K562 (cell line): ENCODE measurements at regions not wholly inside any gene's neighbourhood (a gene's known extent, or its start where the extent isn't known, plus 50 kb on each side); places are given as distances from the start of the nearest gene placed in this dataset.

Experiments
- CBX5 ChIP-seq: IDR thresholded peaks from 2 replicates; pipeline ENCODE4 v1.6.1; 2014; ENCODE audit warnings: low read depth, borderline replicate concordance
- CTBP1 ChIP-seq: fragments of 450-650 bp; IDR thresholded peaks from 2 replicates; pipeline ENCODE4 v1.6.1; 2016; ENCODE audit warnings: borderline replicate concordance
- EGR1 ChIP-seq: fragments of 450-650 bp; conservative IDR thresholded peaks from 2 replicates; pipeline ENCODE4 v1.6.1; 2017; ENCODE audit warnings: mild to moderate bottlenecking
- FOXA3 ChIP-seq, 2 experiments: fragments of 450-650 bp in 1 of 2; sonication (generic) in 1 of 2; formaldehyde crosslinking; IDR thresholded peaks in 1 of 2; conservative IDR thresholded peaks in 1 of 2; 2 replicates each; pipeline versions ENCODE4 v1.4.0 to v1.8.0; 2020 to 2022; ENCODE audit warnings: mild to moderate bottlenecking in 2 of 2, missing genetic modification reagents in 1 of 2
- HNRNPUL1 ChIP-seq: fragments of 200-400 bp; formaldehyde crosslinking; IDR thresholded peaks from 2 replicates; pipeline ENCODE4 v1.6.1; 2017; ENCODE audit warnings: low read length
- KDM2B ChIP-seq: fragments of 250-450 bp; sonication (Bioruptor Pico); IDR thresholded peaks from 2 replicates; pipeline ENCODE4 v1.8.0; 2021; ENCODE audit warnings: mild to moderate bottlenecking, moderate library complexity
- POLR2A ChIP-seq: fragments of 450-650 bp; conservative IDR thresholded peaks from 2 replicates; pipeline ENCODE4 v1.6.1; 2016
- POLR3G ChIP-seq: IDR thresholded peaks from 2 replicates; pipeline ENCODE4 v1.6.1; 2011; ENCODE audit not compliant: insufficient read length, insufficient replicate concordance; ENCODE audit errors: extremely low read depth
- RBM39 ChIP-seq: fragments of 200-400 bp; formaldehyde crosslinking; optimal IDR thresholded peaks from 2 replicates; pipeline ENCODE3; 2018; ENCODE audit warnings: low read depth, low read length
- TAL1 ChIP-seq: fragments of 450-650 bp; IDR thresholded peaks from 2 replicates; pipeline ENCODE4 v1.6.1; 2016; ENCODE audit warnings: mild to moderate bottlenecking
- TEAD1 ChIP-seq, 2 experiments: fragments of 450-650 bp in 1 of 2; sonication (generic) in 1 of 2; formaldehyde crosslinking; IDR thresholded peaks; 2 replicates each; pipeline versions ENCODE4 v1.4.0 to v1.8.0; 2020 to 2022; ENCODE audit warnings: mild to moderate bottlenecking in 2 of 2, missing genetic modification reagents in 1 of 2
- ZNF57 ChIP-seq: fragments of 450-650 bp; formaldehyde crosslinking; IDR thresholded peaks from 2 replicates; pipeline ENCODE4 v1.4.0; 2020; ENCODE audit warnings: mild to moderate bottlenecking, moderate library complexity
- ZNF668 ChIP-seq: fragments of 250-450 bp; sonication (Bioruptor Pico); IDR thresholded peaks from 2 replicates; pipeline ENCODE4 v1.8.0; 2022; ENCODE audit warnings: mild to moderate bottlenecking, inconsistent platforms
- ZNF695 ChIP-seq: fragments of 450-650 bp; formaldehyde crosslinking; IDR thresholded peaks from 2 replicates; pipeline ENCODE4 v1.4.0; 2020; ENCODE audit warnings: mild to moderate bottlenecking, moderate library complexity
- ZNF707 ChIP-seq: fragments of 250-450 bp; sonication (Bioruptor Pico); conservative IDR thresholded peaks from 2 replicates; pipeline ENCODE4 v1.8.0; 2022; ENCODE audit warnings: inconsistent platforms, mild to moderate bottlenecking, moderate library complexity
- ZNF785 ChIP-seq: fragments of 250-450 bp; sonication (Bioruptor Pico); IDR thresholded peaks from 2 replicates; pipeline ENCODE4 v1.4.0; 2020; ENCODE audit warnings: mild to moderate bottlenecking
- TF ChIP-seq, protein P1 (sequence below), 2 experiments: fragments of 450-650 bp; IDR thresholded peaks; 2 replicates each; pipeline ENCODE4 v1.6.1; 2016; ENCODE audit warnings: mild to moderate bottlenecking in 2 of 2, borderline replicate concordance in 1 of 2, low read depth in 1 of 2, moderate library complexity in 1 of 2
- TF ChIP-seq, protein P2 (sequence below): fragments of 450-650 bp; formaldehyde crosslinking; IDR thresholded peaks from 2 replicates; pipeline ENCODE4 v1.4.0; 2022; ENCODE audit warnings: mild to moderate bottlenecking, moderate library complexity
- TF ChIP-seq, protein P3 (sequence below): sonication (generic); formaldehyde crosslinking; IDR thresholded peaks from 2 replicates; pipeline ENCODE4 v1.8.1; 2023; ENCODE audit warnings: mild to moderate bottlenecking, missing genetic modification reagents

DNA sequence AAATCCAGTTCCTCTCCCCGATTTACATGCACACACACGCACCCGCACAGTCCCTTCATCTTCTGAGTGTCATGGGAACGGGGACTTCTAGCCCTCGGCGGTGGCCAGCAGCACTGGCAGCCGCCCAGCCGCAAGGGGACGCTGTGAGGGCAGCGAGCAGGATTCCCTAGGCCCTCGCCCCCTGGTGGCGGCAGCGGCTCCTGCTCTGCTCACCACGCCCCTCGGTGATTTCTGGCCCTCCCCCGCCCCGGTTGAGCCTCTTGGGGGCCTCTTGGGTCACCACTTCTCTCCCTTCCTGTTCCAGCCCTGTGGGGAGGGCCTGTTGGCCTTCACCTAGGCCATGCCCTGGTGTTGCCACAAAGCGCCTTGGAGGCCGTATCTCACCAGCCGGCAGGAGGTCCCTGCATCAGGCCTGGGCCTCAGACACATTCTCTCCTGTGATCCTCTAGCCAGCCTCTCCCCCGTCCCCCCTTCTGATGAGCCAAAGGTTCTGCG, 75.2 kb upstream of the KSR1 start (continued):
- TF ChIP-seq CBX5 (peak; percentile 72; the same call in 1 of the 2 replicates), EGR1 (peak; percentile 60), TAL1 (no peak), KDM2B (no peak), HNRNPUL1 (no peak), CTBP1 (peak; percentile 92), ZNF668 (no peak), FOXA3 (CRISPR knock-in tag; conservative IDR thresholded peaks at IDR 0.05 in 1 of 2, IDR thresholded peaks at IDR 0.05 in 1 of 2) (no peak), TEAD1 (CRISPR knock-in tag; IDR thresholded peaks at IDR 0.05) (peak in 1 of 2 experiments; percentile 59; a peak in 1 of 4 replicates), ZNF785 (CRISPR knock-in tag) (no peak), ZNF695 (CRISPR knock-in tag) (no peak), POLR2A (no peak), ZNF57 (CRISPR knock-in tag) (no peak), RBM39 (no peak), ZNF707 (no peak), POLR3G (no peak)
- TF ChIP-seq, protein P1, sequence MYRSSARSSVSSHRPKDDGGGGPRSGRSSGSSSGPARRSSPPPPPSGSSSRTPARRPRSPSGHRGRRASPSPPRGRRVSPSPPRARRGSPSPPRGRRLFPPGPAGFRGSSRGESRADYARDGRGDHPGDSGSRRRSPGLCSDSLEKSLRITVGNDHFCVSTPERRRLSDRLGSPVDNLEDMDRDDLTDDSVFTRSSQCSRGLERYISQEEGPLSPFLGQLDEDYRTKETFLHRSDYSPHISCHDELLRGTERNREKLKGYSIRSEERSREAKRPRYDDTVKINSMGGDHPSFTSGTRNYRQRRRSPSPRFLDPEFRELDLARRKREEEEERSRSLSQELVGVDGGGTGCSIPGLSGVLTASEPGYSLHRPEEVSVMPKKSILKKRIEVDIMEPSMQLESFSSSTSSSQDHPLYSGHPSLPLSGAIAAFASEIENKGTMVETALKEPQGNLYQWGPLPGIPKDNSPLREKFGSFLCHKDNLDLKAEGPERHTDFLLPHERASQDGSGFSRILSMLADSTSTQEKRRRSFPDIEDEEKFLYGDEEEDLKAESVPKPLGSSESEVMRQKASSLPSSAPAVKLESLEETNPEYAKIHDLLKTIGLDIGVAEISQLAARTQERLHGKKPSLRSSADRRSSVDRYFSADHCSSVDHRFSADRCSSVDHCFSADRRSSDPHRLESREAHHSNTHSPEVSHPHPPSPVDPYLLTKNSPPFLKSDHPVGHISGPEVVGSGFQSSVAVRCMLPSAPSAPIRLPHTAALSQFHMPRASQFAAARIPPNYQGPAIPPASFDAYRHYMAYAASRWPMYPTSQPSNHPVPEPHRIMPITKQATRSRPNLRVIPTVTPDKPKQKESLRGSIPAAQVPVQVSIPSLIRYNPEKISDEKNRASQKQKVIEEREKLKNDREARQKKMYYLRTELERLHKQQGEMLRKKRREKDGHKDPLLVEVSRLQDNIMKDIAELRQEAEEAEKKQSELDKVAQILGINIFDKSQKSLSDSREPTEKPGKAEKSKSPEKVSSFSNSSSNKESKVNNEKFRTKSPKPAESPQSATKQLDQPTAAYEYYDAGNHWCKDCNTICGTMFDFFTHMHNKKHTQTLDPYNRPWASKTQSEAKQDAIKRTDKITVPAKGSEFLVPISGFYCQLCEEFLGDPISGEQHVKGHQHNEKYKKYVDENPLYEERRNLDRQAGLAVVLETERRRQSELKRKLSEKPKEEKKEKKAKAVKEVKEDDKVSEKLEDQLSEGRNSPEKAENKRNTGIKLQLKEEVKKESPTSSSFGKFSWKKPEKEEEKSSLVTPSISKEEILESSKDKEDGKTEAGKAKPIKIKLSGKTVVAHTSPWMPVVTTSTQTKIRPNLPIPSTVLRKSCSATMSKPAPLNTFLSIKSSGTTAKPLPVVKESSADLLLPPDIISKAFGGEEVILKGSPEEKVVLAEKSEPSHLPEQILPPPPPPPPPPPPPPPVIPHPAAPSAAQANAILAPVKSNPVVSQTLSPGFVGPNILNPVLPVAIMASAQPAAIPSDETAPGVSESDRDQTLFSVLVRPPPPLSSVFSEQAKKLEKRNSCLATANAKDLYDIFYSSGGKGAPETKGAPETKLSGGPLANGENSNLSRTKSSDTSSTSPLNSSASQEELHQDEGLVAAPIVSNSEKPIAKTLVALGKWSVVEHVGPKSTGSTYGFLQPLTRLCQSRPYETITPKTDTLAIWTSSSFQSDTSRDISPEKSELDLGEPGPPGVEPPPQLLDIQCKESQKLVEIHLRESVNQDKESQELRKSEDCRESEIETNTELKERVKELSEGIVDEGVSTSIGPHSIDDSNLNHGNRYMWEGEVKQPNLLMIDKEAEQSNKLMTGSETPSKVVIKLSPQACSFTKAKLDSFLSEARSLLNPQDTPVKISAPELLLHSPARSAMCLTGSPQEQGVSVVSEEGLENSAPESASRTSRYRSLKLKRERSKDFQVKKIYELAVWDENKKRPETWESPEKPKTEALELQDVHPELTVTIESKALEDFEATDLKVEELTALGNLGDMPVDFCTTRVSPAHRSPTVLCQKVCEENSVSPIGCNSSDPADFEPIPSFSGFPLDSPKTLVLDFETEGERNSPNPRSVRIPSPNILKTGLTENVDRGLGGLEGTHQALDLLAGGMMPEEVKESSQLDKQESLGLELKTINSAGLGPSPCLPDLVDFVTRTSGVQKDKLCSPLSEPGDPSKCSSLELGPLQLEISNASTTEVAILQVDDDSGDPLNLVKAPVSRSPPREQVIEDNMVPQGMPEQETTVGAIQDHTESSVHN (IDR thresholded peaks at IDR 0.05; ENCODE audit: borderline replicate concordance in 1 of 2, low read depth in 1 of 2) = no peak
- TF ChIP-seq, protein P2, sequence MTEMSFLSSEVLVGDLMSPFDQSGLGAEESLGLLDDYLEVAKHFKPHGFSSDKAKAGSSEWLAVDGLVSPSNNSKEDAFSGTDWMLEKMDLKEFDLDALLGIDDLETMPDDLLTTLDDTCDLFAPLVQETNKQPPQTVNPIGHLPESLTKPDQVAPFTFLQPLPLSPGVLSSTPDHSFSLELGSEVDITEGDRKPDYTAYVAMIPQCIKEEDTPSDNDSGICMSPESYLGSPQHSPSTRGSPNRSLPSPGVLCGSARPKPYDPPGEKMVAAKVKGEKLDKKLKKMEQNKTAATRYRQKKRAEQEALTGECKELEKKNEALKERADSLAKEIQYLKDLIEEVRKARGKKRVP (CRISPR knock-in tag) = no peak
- TF ChIP-seq, protein P3, sequence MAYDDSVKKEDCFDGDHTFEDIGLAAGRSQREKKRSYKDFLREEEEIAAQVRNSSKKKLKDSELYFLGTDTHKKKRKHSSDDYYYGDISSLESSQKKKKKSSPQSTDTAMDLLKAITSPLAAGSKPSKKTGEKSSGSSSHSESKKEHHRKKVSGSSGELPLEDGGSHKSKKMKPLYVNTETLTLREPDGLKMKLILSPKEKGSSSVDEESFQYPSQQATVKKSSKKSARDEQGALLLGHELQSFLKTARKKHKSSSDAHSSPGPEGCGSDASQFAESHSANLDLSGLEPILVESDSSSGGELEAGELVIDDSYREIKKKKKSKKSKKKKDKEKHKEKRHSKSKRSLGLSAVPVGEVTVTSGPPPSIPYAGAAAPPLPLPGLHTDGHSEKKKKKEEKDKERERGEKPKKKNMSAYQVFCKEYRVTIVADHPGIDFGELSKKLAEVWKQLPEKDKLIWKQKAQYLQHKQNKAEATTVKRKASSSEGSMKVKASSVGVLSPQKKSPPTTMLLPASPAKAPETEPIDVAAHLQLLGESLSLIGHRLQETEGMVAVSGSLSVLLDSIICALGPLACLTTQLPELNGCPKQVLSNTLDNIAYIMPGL (CRISPR knock-in tag) = peak; percentile 92; the same call in 1 of the 2 replicates
